Stimulated activated CD8-positive, alpha-beta memory T cell treated with anti-CD3 and anti-CD28 coated beads, Interleukin-15, amount 100 ng/mL, for 24 hours (primary cell): ENCODE measurements at regions not wholly inside any gene's neighbourhood (a gene's known extent, or its start where the extent isn't known, plus 50 kb on each side); places are given as distances from the start of the nearest gene placed in this dataset.

Experiments used
- DNase-seq: peaks from one replicate; pipeline ENCODE4 v3.0.0-alpha.2; 2020; ENCODE audit warnings: low read depth

- no peak for DNase-seq
Observed at GRCh38 chr2:34103437-34103836, 504.3 kb upstream of the FAM98A start.

GRCh38 chr2:34102339-34102738, 503.2 kb upstream of the FAM98A start:
- DNase-seq = no peak

GRCh38 chr2:34099377-34099776, 500.3 kb upstream of the FAM98A start:
- no peak for DNase-seq

- no peak for DNase-seq
Observed at GRCh38 chr2:34098256-34098655, 499.2 kb upstream of the FAM98A start.

GRCh38 chr2:34096562-34097171, 497.6 kb upstream of the FAM98A start:
- DNase-seq = no peak

- no peak for DNase-seq
Observed at GRCh38 chr2:34093790-34094189, 494.7 kb upstream of the FAM98A start.

GRCh38 chr2:34070196-34070595, 471.1 kb upstream of the FAM98A start:
- no peak for DNase-seq

GRCh38 chr2:34069604-34070003, 470.5 kb upstream of the FAM98A start:
- no peak for DNase-seq

GRCh38 chr2:34050413-34050812, 451.3 kb upstream of the FAM98A start:
- no peak for DNase-seq

GRCh38 chr2:34045101-34045655, 446.1 kb upstream of the FAM98A start:
- DNase-seq = no peak

GRCh38 chr2:34037886-34038285, 438.8 kb upstream of the FAM98A start:
- DNase-seq = no peak

GRCh38 chr2:34037157-34037556, 438.1 kb upstream of the FAM98A start:
- DNase-seq = no peak

GRCh38 chr2:34031097-34031496, 432.0 kb upstream of the FAM98A start:
- no peak for DNase-seq

GRCh38 chr2:34030273-34030672, 431.2 kb upstream of the FAM98A start:
- DNase-seq = no peak

GRCh38 chr2:34029073-34029472, 430.0 kb upstream of the FAM98A start:
- no peak for DNase-seq

- no peak for DNase-seq
Observed at GRCh38 chr2:34025196-34025595, 426.1 kb upstream of the FAM98A start.

- DNase-seq = no peak
Observed at GRCh38 chr2:34012715-34013302, 413.7 kb upstream of the FAM98A start.

- no peak for DNase-seq
Observed at GRCh38 chr2:34011684-34012083, 412.6 kb upstream of the FAM98A start.

- DNase-seq = no peak
Observed at GRCh38 chr2:34005901-34006300, 406.8 kb upstream of the FAM98A start.

- no peak for DNase-seq
Observed at GRCh38 chr2:34004936-34005335, 405.8 kb upstream of the FAM98A start.

- no peak for DNase-seq
Observed at GRCh38 chr2:34003795-34004194, 404.7 kb upstream of the FAM98A start.

GRCh38 chr2:34001557-34001956, 402.5 kb upstream of the FAM98A start:
- DNase-seq = no peak

GRCh38 chr2:33984131-33984530, 385.0 kb upstream of the FAM98A start:
- DNase-seq = no peak

- DNase-seq = no peak
Observed at GRCh38 chr2:33978471-33978870, 379.4 kb upstream of the FAM98A start.
